GM21723 (cell line): ENCODE measurements at regions not wholly inside any gene's neighbourhood (a gene's known extent, or its start where the extent isn't known, plus 50 kb on each side); places are given as distances from the start of the nearest gene placed in this dataset.
"Not testable (repeated sequence)": the region's sequence is repeated elsewhere in the genome, so short reads cannot be mapped to it uniquely, and the experiment has no call there.

Source experiments
- ATAC-seq: cut with Tn5 transposase; IDR thresholded peaks from one replicate; pipeline ENCODE4 v1.9.1; 2021; ENCODE audit warnings: mild to moderate bottlenecking, moderate library complexity; ENCODE audit not compliant: unreplicated experiment

DNA sequence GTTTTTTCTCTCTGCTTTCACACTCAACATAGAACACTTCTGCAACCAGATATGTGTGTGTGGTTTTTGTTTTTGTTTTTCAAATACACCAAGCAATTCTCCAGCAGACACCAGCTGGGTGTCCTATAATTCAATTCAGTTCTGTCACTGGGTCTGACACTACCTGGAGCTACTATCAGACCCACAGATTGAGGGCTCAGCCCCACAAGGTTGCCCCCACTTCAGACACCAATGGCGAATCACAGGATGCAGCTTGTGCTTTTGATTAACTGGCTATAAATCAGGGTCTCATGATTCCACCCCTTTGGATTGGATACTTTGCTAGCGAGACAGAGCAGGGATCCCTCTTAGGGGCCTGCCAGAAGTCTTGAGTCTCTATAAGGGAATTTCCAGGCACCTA lies 462.2 kb upstream of the NRP1 start:
- ATAC-seq, result no peak

DNA sequence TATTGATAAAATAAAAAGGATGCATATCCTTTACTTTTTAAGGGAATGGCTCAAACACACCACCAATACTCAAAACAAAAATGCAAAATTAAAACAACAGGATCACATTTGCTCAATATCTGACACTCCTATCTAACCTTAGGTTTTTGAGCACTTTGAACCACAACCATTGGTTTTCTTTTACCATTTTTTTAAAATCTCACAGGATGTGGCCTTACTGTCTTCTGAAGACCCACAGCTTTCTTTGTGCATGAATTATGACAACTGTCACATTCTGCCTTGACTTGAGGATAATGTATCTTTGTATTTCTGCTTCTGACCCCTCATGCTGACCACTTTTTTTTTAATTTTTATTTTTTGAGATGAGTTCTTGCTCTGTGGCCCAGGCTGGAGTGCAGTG lies 461.1 kb upstream of the NRP1 start:
- no peak for ATAC-seq

DNA sequence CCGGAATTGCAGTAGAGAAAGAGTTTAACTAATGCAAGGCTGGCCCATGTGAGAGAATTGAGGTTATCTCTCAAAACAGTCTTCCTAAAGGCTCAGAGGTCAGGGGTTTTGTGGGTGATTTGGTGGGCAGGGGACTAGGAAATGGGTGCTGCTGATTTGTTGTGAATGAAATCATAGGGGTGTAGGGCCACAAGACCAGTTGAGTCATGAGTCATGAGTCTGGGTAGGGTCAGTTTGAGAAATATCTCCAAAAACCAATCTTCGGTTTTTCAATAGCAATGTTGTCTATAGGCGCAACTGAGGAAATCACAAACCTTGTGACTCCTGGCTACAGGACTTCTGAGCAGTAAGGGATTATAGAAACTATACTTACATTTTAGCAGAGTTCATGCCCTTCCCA lies 460.0 kb upstream of the NRP1 start:
- no peak for ATAC-seq

DNA sequence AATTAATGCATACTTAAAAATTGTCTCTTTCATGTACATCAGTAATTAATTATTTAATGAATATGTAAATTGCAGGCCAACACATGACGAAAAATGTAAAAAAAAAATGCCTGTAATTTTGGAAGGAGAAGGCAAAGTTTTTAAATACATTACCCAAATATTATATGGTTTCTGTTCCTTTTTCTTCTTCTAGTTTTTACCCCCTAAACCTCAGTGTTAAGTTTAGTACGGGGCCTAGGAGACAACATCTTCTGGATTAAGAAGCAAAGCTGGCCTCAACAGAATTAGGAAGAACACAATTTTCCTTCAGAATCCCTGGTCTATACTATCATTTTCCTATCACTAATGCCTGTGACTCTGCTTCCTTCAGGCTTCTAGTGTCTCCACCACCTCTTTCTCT lies 459.3 kb upstream of the NRP1 start:
- ATAC-seq, result no peak

DNA sequence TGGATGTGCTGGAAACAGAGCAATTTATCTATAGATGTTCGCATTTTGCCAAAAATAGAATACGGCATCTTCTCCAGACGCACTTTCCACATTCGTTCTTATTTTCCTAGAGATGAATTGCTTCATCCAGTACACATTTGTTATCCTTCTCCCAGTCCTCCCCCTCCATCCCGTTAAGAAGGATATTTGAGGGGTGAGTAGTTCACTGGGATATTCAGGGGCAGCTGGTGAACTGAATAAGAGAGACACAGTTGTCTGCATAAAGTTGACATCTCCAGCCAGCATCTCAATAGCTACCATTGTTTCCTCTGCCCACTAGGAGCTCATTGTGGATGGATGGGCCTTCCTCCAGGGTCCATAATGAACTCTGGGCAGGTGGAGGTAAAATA lies 456.8 kb upstream of the NRP1 start:
- ATAC-seq, result no peak

DNA sequence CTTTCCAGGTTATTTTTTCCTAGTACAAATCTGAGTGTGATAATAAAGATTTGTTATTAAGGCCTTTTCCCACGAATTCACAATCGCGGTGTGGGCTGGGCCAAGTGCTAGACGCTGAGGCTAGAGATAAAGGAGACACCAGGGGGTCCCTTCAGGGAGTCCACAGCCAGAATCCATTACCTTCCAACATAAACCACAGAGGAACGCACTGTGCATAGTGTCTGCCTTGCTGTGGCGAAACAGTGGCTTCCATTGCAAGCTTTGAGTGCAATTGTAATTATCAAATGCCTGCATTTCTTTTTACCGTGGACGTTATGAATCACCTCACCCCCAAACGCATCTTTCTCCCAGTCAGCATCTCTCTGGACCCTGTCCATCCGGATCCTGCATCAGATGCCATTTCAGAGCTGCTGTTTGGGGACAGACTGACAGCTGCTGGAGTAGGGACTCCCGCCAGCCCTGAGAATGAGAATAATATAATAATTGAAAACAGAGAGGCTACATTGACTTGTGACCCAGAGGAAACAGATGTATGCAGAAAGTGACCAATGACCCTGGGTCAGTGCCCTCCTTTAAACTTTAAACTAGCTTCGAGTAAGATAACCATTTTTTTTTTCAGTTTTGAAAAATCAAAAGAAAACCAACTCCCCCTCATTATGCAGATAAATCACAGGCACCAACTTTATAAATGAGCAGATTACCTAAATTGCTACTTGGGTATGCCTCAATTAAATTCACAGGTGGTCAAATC lies 456.2 kb upstream of the NRP1 start:
- ATAC-seq, result no peak

DNA sequence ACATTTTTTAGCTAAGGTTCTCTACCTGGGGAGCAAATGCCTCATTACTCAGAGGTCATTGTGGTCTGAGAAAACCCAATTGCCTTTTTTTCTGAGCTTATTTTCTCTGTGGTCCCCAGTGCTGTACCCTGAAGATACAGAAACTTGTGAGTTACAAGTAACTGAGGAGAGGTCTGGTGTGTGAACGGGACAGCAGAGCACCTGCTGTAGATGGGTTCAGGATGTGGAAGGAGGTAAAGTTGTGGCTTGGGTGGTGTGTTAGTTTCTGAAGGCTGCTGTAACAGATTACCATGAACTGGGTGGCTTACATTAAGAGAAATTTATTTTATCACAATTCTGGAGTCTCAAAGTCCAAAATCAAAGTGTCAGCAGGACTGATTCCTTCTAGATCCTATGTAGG lies 449.1 kb upstream of the NRP1 start:
- ATAC-seq, result no peak

DNA sequence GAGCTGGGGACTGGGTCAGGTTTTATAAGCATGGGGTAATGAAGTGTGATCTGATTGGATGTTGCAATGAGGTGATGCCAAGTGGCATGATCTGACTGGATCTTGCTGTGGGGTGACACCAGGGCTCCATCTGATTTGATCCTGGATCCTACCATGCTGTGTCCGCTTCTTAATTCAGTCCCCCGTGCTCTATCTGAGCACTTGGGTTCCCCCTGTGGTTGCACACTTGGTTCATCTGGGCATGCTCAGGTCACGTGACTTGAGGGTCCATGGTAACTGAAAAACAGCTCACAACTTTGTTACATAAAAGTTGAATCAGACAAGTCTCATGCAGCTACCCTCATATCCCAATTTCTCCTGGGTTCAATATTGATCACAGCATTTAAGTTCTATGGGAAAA lies 448.6 kb upstream of the NRP1 start:
- ATAC-seq, result no peak

DNA sequence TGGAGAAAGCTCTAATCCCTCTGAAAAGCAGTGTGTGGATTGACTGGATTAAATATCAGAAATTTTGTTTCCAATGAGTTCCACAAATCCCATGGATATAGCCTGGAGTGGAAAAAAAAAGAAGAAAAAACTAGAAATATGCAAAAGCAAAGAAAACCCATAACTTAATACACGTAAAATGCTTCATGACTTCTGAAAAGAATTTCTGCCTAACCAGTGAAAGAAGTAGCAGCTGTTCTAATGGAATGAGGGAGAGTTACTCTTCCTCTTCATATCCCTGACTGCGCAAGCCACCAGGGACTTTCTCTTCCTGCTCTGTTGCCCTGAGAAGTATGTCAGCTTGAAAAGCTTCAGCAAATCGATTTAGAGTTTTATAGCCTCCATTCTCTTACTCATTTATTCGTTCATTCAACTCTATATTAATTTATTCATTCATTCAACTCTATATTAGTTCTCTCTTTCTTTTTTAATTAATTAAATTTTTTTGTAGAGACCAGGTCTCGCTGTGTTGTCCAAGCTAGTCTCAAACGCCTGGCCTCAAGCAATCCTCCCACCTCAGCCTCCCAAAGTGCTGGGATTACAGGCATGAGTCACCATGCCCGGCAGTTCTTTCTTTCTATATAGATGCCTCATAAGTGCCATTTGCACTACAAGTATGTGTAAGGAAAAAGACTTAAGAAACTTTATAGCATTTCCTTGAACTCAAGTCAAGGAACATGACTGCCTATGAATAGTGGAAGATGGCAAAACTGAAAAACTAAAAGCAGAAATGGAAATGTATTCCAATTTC lies 447.3 kb upstream of the NRP1 start:
- ATAC-seq, result no peak

DNA sequence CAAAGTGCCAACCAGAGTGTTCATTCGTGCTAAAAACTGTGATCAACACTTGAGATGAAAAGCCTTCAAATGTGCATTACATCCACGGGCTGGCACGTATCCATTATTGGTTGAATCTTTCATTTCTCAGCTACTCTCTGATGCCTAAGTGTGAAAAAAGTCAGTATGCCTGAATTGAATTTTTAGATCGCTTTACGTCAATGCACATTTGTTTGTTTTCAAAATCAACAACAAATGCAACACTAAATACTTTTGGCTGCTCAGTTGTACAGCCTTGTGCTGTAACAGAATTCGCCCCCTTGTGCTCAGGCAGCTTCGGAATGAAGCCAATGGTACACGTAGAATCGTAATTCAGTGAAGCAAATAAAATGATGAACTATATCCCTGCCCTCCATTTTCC lies 446.5 kb upstream of the NRP1 start:
- no peak for ATAC-seq

DNA sequence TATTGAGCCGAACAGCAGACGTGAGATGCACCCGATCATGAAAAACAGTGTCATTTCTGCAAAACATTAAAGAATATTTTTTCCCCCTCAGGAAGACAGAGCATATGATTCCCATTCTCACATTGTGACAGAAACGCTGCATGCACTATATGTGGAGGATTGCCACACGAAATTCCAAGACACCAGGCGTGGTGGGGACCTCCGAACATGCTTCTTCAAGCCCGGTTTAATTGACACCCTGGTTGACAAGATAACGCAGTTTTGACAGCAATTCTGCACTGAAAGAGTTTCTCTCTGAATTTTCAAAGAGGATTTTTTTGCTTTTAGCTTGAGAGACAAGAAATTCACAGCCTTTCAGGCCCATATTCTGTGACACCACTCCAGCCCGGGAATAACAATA lies 442.8 kb upstream of the NRP1 start:
- no peak for ATAC-seq

DNA sequence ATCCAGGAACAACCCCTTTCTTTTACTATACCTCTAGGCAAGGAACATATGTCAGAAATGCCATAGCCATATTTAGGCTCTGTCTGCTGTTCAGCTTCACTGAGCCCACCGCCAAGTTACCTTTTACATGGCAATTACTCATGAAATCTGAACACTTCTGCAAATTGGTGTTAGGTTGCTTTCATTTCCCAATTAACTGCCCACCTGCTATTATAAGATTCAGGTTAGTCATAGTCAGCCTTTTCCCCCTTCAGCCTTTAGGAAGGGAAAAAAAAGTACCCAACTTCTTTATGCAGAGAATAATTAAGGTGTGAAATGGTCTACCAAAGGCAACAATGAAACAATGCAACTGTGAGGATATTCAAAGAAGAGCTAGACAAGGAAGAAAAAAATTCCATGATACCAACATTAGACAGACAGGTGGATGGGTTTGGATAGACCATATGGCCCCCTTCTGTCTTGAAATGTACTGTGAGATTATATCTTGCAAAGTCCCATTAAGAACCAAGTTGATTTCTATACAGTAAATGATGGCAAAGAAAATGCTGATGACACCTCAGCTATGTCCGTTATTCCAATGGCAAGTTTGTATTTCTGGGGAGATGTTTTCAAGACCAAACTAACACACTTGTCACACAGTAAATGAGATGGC lies 442.1 kb upstream of the NRP1 start:
- no peak for ATAC-seq

DNA sequence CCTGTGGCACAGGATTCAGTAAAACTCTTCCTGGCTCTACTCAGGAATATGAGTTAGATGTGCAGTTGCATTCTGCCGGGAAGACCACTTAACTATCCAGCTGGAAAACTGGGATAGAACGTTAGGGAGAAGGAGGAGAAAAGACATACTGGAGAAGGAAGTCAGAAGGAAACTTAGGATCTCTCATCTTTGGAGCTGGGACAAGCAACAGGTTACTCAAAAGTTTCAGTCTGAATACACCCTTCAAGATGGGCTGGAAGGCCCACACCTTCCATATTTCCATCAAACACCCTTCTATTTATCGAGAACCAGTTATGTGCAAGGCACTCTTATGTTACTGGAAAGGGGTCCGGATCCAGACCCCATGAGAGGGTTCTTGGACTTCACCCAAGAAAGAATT lies 440.4 kb upstream of the NRP1 start:
- ATAC-seq, result no peak

DNA sequence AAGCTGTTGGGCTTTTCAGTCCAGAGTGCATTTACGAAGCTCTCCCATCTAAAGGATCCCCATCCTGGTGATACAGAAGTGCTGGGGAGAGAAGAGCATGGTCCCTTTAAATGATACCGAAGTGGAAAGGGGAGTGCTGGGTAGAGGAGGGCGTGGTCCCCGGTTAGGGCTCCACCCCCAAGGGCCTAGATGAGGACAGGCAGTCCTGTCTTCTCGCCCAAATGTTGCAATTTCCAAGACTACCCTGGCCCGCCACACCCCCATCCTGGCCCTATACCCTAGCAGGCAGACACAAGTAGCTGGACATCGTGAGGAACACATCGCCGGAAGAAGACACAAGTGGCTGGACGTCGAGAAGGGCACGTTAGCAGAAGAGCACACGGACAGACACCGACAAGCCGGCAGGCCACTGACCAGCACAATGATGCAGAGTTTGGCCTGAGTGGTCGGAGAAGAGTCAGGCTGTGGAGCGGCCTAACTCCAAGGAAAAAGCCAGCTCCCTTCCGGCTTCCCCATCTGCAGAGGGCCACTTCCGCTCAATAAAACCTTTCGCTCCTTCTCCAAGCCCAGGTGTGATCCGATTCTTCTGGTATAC lies 439.5 kb upstream of the NRP1 start:
- no peak for ATAC-seq

DNA sequence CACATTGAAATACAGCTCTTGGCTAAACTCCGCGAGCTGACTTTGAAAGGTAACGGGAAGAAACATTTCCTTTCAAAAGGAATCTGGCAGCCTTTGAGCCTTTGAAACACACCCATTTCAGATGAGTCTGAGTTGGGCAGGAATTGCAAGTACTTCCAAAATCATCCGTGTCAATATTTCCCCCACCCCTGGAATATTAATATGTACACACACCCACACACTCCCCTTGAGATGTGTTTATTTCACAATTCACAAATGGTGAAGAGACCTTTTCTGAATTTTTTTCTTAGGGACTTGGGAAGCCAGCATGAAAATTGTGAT lies 438.7 kb upstream of the NRP1 start:
- no peak for ATAC-seq

DNA sequence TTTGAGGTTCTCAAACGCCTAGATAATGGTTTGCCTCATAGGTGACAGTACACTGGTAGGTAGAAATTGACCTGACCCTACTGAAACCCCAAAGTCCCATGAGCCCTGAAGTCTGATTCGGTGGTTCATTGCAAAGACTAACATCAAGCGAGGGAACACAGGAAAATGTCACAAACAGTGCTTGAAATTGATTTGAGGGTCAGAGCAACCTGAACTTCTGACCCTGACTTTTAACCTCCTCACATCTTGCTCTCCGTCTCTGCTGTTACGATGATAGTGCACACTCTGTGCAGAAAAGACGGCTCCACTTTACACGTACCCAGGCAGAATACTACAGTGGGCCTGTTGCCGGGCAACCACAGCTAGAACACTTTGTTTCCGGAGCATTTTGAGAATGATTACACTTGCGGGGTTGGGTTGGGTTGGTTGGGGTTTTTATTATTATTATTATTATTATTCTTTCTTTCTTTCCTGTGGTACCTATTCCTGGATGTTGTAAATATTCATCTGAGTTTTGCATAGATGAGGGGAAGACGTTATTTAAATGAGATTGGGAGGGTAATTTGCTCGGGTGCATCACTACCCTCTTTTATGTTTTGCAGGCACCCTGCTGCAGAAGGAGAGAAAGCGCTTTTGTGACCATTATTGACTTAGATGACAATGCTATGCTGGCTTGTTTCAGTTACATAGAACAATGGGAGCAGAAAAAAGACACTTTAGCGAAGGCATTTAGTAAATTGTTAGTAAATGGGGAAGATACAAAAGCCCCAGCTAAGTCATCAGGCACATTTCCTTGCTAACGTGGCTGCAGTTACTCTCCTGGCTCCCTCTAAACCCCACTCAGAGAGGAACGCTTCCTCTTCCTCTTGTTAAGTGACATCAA lies 438.1 kb upstream of the NRP1 start:
- ATAC-seq, result no peak

DNA sequence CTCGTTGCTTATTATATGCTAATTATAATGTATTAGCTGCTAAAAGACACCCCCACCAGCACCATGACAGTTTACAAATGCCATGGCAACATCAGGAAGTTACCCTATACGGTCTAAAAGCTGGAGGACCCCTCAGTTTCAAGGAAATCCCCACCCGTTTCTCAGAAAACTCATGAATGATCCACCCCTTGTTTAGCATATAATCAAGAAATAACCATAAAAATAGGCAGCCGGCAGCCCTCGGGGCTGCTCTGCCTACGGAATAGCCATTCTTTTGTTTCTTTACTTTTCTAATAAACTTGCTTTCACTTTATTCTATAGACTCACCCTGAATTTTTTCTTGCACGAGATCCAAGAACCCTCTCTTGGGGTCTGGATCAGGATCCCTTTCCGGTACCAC lies 437.4 kb upstream of the NRP1 start:
- not testable (repeated sequence) for ATAC-seq

DNA sequence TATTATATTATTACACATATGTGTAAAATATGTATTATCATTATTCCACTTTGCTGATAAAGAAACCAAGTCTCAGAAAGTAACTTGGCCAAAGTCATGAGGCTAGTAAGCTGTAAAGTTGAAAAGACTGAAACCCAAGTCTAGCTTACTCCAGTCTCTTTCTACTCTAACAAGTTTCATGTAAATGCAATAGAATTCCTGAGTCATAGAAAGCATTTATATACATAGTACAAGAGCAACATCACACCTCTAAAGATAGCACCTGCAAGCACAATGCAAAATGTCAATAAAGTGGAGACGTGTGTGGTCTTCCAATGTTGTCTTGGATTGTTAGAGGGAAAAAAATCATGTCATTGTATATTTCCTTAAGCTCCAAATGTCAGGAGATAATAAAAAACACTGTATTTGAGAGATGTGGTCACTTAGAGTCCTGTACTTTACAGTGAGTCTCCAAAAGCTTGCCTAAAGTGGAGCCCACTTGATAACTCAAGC lies 430.3 kb upstream of the NRP1 start:
- no peak for ATAC-seq

DNA sequence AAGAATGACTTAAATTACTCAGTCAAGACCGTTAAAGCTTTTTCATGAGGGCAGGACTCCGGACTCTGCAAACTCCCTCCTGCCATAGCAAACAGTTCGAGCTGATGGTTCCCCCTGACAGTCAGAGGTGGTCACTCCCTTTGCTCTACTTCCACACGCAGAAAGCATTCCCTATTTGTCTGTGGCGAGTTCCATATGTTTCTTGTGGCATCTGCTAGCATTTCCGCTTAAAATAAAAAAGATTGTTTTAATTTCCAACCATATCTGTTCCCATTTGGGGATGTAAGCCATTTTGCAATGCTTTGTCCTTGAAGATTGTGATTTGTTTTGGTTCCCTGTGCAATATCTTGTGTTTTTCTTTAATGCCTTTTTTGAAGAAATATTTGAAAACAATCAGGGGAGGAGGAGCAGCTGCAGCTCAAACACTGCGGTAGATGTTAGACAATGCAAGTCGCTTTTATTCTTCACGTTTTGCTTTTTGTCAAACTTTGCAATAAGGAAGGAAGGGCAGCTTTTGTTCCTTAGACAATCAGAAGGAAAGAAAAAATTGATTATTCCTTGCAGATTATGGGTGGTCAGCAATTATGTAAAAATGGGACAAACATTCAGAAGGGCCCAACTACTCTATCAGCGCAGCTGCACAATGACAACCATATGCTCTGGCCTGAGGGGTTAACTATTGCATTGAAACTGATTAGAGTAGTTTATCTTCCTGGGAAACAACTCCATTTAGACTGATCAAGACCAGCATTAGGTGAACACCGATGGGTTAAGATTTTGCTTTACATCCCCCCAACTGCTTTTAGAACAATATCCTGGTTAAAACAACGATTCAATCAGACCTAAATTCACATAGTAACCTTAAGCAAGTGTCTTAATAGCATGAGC lies 425.8 kb upstream of the NRP1 start:
- no peak for ATAC-seq

DNA sequence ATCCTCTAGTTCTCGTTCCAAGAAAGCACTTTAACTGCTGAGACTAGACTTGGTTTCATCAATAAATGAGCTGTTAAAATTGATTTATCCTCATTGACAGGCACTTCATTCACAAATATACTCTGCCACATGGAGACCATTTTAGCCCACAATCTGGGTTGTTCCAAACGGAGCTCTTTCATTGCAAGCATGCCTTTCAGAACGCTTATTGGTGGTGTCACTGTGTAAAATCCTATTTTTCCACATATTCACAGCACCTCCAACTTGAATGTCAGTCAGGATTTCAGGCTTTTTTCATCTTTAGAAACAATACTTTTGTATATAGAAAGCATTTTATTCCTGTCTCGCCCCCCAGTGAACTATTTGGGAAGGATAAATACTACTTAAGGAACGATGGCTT lies 424.7 kb upstream of the NRP1 start:
- no peak for ATAC-seq
